ENCODE measurements at regions not wholly inside any gene's neighbourhood (a gene's known extent, or its start where the extent isn't known, plus 50 kb on each side); places are given as distances from the start of the nearest gene placed in this dataset.

- no peak for TF ChIP-seq CTCF (IDR thresholded peaks at IDR 0.05; ENCODE audit: low read depth, low read length, poor library complexity, severe bottlenecking)
- TF ChIP-seq EZH2phosphoT487 (IDR thresholded peaks at IDR 0.05; ENCODE audit: borderline replicate concordance, low read length) = no peak
These were observed 111.2 kb upstream of the SUCLG2 start for GRCh38 chr3:67765575-67765974.
